NCI-H1694 treated with DMSO at 0.1 percent for 48 hours (cell line): ENCODE measurements at regions not wholly inside any gene's neighbourhood (a gene's known extent, or its start where the extent isn't known, plus 50 kb on each side); places are given as distances from the start of the nearest gene placed in this dataset.
"Not testable (repeated sequence)": the region's sequence is repeated elsewhere in the genome, so short reads cannot be mapped to it uniquely, and the experiment has no call there.

Experiments used
- DNase-seq: peaks from one replicate; lab custom pipeline; 2025; lab: John Stamatoyannopoulos, UW

GRCh38 chr1:95903060-95903459 lies 669.0 kb downstream of the RWDD3 start:
- no peak for DNase-seq

- no peak for DNase-seq
Measured at GRCh38 chr1:95905818-95906395, 671.9 kb downstream of the RWDD3 start.

- DNase-seq = not testable (repeated sequence)
Measured at GRCh38 chr1:95911739-95912138, 677.7 kb downstream of the RWDD3 start.

- DNase-seq = peak; percentile 9
Measured at GRCh38 chr1:95916616-95917015, 682.6 kb downstream of the RWDD3 start.

GRCh38 chr1:95924684-95925083 lies 690.7 kb downstream of the RWDD3 start:
- DNase-seq = no peak

GRCh38 chr1:95926331-95926730 lies 692.3 kb downstream of the RWDD3 start:
- no peak for DNase-seq

GRCh38 chr1:95927061-95927460 lies 693.1 kb downstream of the RWDD3 start:
- DNase-seq = no peak

GRCh38 chr1:95935719-95936118 lies 701.7 kb downstream of the RWDD3 start:
- no peak for DNase-seq

GRCh38 chr1:95941121-95941798 lies 707.2 kb downstream of the RWDD3 start:
- DNase-seq = no peak

GRCh38 chr1:95948023-95948422 lies 714.0 kb downstream of the RWDD3 start:
- no peak for DNase-seq

- no peak for DNase-seq
Measured at GRCh38 chr1:95951371-95952102, 717.5 kb downstream of the RWDD3 start.

- no peak for DNase-seq
Measured at GRCh38 chr1:95953015-95953414, 719.0 kb downstream of the RWDD3 start.

- no peak for DNase-seq
Measured at GRCh38 chr1:95954585-95954984, 720.6 kb downstream of the RWDD3 start.

- no peak for DNase-seq
Measured at GRCh38 chr1:95956215-95956614, 722.2 kb downstream of the RWDD3 start.

- DNase-seq = no peak
Measured at GRCh38 chr1:95957748-95958147, 723.7 kb downstream of the RWDD3 start.

- DNase-seq = no peak
Measured at GRCh38 chr1:95966866-95967265, 732.9 kb downstream of the RWDD3 start.

GRCh38 chr1:95974586-95974985 lies 740.6 kb downstream of the RWDD3 start:
- no peak for DNase-seq

- DNase-seq = no peak
Measured at GRCh38 chr1:95982711-95983110, 738.9 kb upstream of the PTBP2 start.

GRCh38 chr1:95983831-95984230 lies 737.8 kb upstream of the PTBP2 start:
- no peak for DNase-seq

GRCh38 chr1:95984798-95985374 lies 736.7 kb upstream of the PTBP2 start:
- DNase-seq = no peak

GRCh38 chr1:95990033-95990432 lies 731.6 kb upstream of the PTBP2 start:
- no peak for DNase-seq

GRCh38 chr1:95991787-95992520 lies 729.6 kb upstream of the PTBP2 start:
- no peak for DNase-seq
